Omental fat pad (tissue), 3 donors: ENCODE measurements at regions not wholly inside any gene's neighbourhood (a gene's known extent, or its start where the extent isn't known, plus 50 kb on each side); places are given as distances from the start of the nearest gene placed in this dataset.
"Not testable (repeated sequence)": the region's sequence is repeated elsewhere in the genome, so short reads cannot be mapped to it uniquely, and the experiment has no call there.

ENCODE experiments used
- ATAC-seq: fragments of 150-250 bp; one replicate; pipeline ENCODE4 v1.9.1; 2016; ENCODE audit warnings: mild to moderate bottlenecking, moderate library complexity; ENCODE audit not compliant: low FRiP score
- DNase-seq: peaks from one replicate; pipeline ENCODE4 v3.0.0-alpha.2; 2019; ENCODE audit warnings: low spot score
- TF ChIP-seq, protein P1 (sequence below), 3 donors: fragments of 450-650 bp; IDR thresholded peaks; one replicate each; pipeline ENCODE4 v1.5.1; 2016 to 2017; ENCODE audit warnings: antibody characterized with exemption in 3 of 3, mild to moderate bottlenecking in 3 of 3, moderate library complexity in 2 of 3

DNA sequence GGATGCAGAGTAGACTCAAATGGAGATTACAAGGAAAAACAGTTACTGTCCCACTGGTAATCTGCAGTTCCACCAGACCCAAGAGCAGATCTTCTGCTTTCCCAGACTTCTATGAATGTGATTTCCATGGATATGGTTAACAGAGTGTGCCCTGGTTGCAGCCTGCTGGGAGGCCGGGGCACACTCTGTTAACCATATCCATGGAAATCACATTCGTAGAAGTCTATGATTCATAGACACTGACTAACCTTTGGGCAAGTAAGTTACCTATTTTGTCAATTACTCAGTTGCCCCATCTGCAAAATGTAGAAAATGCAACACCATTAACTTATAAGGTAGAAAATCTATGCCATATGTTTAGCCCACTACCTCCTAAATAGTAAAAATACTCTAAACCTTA is 443.1 kb upstream of the PITX2 start:
- ATAC-seq (no peak), DNase-seq (no peak)

DNA sequence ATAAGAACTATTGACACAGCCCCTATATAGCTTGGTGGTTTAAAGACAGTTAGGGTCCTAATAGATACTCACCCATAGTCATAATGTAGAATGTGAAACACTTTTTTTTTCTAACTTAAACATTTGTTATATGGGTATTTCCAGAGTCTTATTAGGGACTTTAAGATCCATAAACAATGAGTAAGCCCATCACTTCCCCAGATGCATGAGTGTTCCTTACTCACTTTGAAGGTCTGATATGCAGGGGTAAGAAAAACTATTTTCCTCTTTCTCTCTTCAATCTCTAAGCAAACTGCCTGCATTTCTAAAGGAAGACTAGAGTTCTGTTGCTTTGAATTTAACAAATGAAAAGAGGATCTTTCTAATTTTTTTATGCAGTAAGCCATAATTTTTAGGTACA is 443.6 kb upstream of the PITX2 start:
- ATAC-seq = no peak
- DNase-seq = no peak
- TF ChIP-seq, protein P1, sequence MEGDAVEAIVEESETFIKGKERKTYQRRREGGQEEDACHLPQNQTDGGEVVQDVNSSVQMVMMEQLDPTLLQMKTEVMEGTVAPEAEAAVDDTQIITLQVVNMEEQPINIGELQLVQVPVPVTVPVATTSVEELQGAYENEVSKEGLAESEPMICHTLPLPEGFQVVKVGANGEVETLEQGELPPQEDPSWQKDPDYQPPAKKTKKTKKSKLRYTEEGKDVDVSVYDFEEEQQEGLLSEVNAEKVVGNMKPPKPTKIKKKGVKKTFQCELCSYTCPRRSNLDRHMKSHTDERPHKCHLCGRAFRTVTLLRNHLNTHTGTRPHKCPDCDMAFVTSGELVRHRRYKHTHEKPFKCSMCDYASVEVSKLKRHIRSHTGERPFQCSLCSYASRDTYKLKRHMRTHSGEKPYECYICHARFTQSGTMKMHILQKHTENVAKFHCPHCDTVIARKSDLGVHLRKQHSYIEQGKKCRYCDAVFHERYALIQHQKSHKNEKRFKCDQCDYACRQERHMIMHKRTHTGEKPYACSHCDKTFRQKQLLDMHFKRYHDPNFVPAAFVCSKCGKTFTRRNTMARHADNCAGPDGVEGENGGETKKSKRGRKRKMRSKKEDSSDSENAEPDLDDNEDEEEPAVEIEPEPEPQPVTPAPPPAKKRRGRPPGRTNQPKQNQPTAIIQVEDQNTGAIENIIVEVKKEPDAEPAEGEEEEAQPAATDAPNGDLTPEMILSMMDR (IDR thresholded peaks at IDR 0.05) = no peak

More for the DNA sequence above, 443.1 kb upstream of the PITX2 start:
- TF ChIP-seq, protein P1 (IDR thresholded peaks at IDR 0.05) = no peak

DNA sequence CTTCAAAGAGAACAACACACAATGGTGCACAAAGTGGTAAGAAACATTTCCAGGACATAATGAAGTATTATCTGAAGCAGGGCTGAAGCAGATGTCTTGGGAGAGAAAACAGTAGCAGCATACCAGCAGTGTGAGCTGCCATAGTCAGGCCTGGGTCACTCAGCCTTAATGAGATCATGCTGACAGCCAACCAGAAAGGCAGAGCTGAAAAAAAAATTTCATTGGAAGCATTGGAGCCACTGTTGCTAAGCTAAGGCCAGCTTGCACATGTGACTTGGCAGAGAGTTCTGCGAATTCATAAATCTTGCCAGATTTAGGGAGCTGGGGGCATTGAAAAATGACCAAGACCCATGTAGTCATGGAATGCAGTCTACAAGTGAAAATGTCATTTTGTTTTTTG is 444.0 kb upstream of the PITX2 start:
- DNase-seq (no peak), ATAC-seq (no peak)
- TF ChIP-seq, protein P1 (IDR thresholded peaks at IDR 0.05) = no peak

DNA sequence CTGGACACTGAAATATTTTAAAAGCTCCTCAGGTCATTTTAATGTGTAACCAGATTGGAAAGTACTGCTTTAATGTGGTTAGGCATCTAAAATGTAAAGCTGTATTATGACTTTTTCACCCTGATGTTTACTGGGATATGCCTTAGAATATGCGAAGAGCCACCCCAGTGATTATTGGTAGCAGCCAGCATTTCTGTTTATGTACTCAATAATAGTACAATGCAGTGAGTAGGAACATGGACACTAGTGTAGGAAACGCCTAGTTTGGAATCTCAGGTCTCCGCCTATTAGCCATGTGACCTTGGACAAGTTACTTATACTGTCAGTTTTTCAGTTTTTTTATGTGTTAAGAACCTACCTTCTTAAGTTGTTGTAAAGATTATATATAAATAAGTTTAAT is 446.0 kb upstream of the PITX2 start:
- ATAC-seq (no peak), DNase-seq (no peak)
- TF ChIP-seq, protein P1 (IDR thresholded peaks at IDR 0.05) = no peak

DNA sequence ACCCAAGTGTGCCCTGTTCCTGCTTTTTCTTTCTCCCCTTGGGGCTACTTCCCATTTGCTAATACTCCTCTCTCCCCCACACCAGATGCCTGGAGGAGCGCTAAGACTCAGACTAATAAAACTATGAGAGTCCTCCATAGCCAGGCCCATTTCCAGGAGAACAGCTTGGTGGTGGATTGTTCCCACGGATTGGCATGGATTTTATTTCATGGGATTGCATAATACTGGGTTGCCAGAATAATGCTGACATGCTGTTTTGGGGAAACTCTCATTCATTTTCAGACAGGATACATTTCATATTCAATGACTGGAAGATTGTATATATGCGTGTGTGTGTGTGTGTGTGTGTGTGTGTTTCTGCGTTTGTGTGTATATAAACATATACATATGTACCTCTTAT is 447.5 kb upstream of the PITX2 start:
- TF ChIP-seq, protein P1 (IDR thresholded peaks at IDR 0.05) = no peak
- ATAC-seq (no peak), DNase-seq (no peak)

DNA sequence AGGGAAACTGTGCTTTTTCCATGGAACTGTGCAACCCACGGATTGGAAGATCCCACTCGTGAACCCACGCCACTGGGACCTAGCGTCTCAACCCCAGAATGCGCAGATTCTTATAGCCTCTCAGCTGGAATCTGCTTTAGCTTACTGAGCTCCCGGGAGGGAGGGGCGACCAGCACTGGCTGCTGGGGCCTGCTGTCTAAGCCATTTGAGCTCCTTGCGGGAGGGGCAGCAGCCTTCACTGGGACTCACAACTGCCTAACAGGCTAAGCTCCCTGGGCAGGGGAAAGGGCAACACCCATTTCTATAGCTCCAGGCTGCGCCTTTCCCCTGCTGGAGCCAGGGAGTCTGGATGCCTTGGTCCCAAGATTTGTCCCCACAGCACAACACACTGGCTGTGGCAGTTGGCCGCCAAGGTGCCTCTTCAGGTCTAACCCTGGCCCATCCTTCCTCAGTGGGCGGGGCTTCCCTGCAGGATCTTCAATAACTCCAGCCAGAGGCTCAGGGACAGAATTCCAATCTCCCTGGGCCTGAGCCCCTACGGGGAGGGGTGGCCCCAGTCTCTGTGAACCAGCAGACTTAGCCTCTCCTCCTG is 451.7 kb upstream of the PITX2 start:
- TF ChIP-seq, protein P1 (IDR thresholded peaks at IDR 0.05) = no peak
- ATAC-seq (no peak), DNase-seq (no peak)

DNA sequence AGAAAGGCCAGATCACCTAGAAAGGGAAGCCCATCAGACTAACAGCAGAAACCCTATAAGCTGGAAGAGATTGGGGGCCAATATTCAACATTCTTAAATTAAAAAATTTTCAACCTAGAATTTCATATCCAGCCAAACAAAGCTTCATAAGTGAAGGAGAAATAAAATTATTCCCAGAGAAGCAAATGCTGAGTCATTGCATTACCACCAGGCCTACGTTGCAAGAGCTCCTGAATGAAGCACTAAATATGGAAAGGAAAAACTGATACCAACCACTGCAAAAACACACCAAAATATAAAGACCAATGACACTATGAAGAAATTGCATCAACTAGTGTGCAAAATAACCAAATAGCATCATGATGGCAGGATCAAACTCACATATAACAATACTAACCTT is 453.4 kb upstream of the PITX2 start:
- not testable (repeated sequence) for DNase-seq, ATAC-seq

DNA sequence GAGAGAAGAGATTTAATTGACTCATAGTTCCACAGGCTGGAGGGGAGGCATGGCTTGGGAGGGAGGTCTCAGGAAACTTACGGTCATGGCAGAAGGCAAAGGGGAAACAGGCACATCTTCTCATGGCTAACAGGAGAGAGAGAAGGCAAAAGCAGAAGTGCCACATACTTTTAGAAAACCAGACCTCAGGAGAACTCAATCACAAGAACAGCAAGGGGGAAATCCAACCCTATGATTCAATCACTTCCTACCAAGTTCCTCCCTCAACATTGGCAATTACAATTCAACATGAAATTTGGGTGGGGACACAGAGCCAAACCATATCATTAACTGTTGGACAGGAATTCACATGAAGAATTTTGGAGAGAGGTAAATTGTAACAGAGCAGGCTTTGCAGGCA is 485.3 kb upstream of the PITX2 start:
- TF ChIP-seq, protein P1 (IDR thresholded peaks at IDR 0.05) = no peak
- DNase-seq (no peak), ATAC-seq (no peak)
